Neural cell (in vitro differentiated cells): ENCODE measurements at regions not wholly inside any gene's neighbourhood (a gene's known extent, or its start where the extent isn't known, plus 50 kb on each side); places are given as distances from the start of the nearest gene placed in this dataset.

ENCODE experiments used
- CTCF ChIP-seq: fragments of 450-650 bp; IDR thresholded peaks from 2 replicates; pipeline ENCODE4 v1.5.1; 2014; ENCODE audit warnings: antibody characterized with exemption, mild to moderate bottlenecking, moderate library complexity; ENCODE audit not compliant: poor library complexity, severe bottlenecking
- EP300 ChIP-seq: fragments of 450-650 bp; conservative IDR thresholded peaks from 2 replicates; pipeline ENCODE4 v1.6.1; 2014; ENCODE audit warnings: antibody characterized with exemption, mild to moderate bottlenecking, moderate library complexity; ENCODE audit not compliant: poor library complexity, severe bottlenecking
- REST ChIP-seq: IDR thresholded peaks from 2 replicates; pipeline ENCODE4 v1.6.1; 2012; ENCODE audit warnings: borderline replicate concordance

GRCh38 chr17:71496552-71496951 is 624.3 kb upstream of the SOX9 start:
- no peak for TF ChIP-seq EP300
- TF ChIP-seq CTCF: no peak
- no peak for TF ChIP-seq REST
